Fibroblast of lung (primary cell): ENCODE measurements at regions not wholly inside any gene's neighbourhood (a gene's known extent, or its start where the extent isn't known, plus 50 kb on each side); places are given as distances from the start of the nearest gene placed in this dataset.

Experiments used
- DNase-seq, 2 donors: peaks; one replicate each; pipeline versions ENCODE4 v3.0.0 to v3.0.0-alpha.2; 2010; ENCODE audit warnings: low read depth in 2 of 2
- H2AFZ ChIP-seq: 2 replicates; pipeline ENCODE4 v1.5.1; 2012; ENCODE audit warnings: low read length, control low read depth, inconsistent platforms
- H3K27ac ChIP-seq: 2 replicates; pipeline ENCODE4 v1.5.1; 2011; ENCODE audit warnings: low read length, control low read depth; ENCODE audit not compliant: insufficient read depth
- H3K27me3 ChIP-seq: 2 replicates; pipeline ENCODE4 v1.5.1; 2011; ENCODE audit warnings: mild to moderate bottlenecking, low read length; ENCODE audit not compliant: control insufficient read depth, insufficient read depth
- H3K36me3 ChIP-seq: 2 replicates; pipeline ENCODE4 v1.5.1; 2011; ENCODE audit warnings: low read length; ENCODE audit not compliant: control insufficient read depth, insufficient read depth
- H3K4me1 ChIP-seq: 2 replicates; pipeline ENCODE4 v1.5.1; 2011; ENCODE audit warnings: low read length; ENCODE audit not compliant: control insufficient read depth, insufficient read depth; ENCODE audit errors: extremely low read depth
- H3K4me2 ChIP-seq: 2 replicates; pipeline ENCODE4 v1.5.1; 2011; ENCODE audit warnings: low read length, control low read depth; ENCODE audit not compliant: insufficient read depth; ENCODE audit errors: extremely low read depth
- H3K4me3 ChIP-seq, 4 experiments: fragments of 200-600 bp in 1 of 4; sonication (generic) in 1 of 4; replicated peaks in 1 of 4; 2 replicates each; pipeline ENCODE4 v1.5.1; 2011 to 2016; ENCODE audit warnings: low read length in 4 of 4, low read depth in 3 of 4, mild to moderate bottlenecking in 3 of 4, control low read depth in 2 of 4, inconsistent platforms in 1 of 4, mixed read lengths in 1 of 4; ENCODE audit not compliant: insufficient read depth in 1 of 4; ENCODE audit errors: control extremely low read depth in 1 of 4
- H3K79me2 ChIP-seq: 2 replicates; pipeline ENCODE4 v1.5.1; 2012; ENCODE audit warnings: mild to moderate bottlenecking, low read length, inconsistent platforms; ENCODE audit not compliant: control insufficient read depth, insufficient read depth
- H3K9ac ChIP-seq: 2 replicates; pipeline ENCODE4 v1.5.1; 2011; ENCODE audit warnings: mild to moderate bottlenecking, low read length, control low read depth; ENCODE audit not compliant: insufficient read depth
- H3K9me3 ChIP-seq: 2 replicates; pipeline ENCODE4 v1.5.1; 2012; ENCODE audit warnings: low read depth, low read length; ENCODE audit not compliant: control insufficient read depth, insufficient read depth
- H4K20me1 ChIP-seq: 2 replicates; pipeline ENCODE4 v1.5.1; 2011; ENCODE audit warnings: low read length; ENCODE audit not compliant: control insufficient read depth, insufficient read depth; ENCODE audit errors: extremely low read depth
- EZH2 ChIP-seq: IDR thresholded peaks from 2 replicates; pipeline ENCODE4 v1.5.1; 2012; ENCODE audit warnings: low read length, control low read depth, mild to moderate bottlenecking; ENCODE audit errors: missing control alignments
- TF ChIP-seq, protein P1 (sequence below), 2 donors: IDR thresholded peaks in 1 of 2; conservative IDR thresholded peaks in 1 of 2; 1 replicate in 1 of 2; 2 replicates in 1 of 2; pipeline ENCODE4 v1.5.1; 2011 to 2012; ENCODE audit warnings: low read length in 2 of 2, control low read depth in 1 of 2, inconsistent platforms in 1 of 2, low read depth in 1 of 2, mild to moderate bottlenecking in 1 of 2

DNA sequence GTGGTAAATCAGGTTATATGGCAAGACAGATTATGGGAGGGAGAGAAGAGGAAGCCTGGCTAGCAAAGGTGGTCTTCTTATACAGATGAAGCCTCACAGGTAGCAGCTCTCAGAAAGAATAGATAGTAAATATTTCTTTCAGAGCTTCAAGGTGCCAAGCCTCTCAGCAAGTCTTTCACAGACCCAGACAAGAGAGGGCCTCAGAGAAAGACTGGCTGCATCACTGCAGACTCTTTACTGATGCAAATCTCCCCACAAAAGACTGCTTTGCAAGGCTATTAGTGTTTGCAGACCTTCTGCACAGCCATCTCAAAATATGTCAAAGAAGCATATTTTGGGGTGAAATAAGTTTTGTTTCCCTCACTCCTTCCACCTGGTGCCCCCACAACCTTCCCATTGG lies 372.4 kb upstream of the RND3 start:
- H2AFZ ChIP-seq = no peak overlapping the region
- no peak overlapping the region for H3K9ac ChIP-seq
- H4K20me1 ChIP-seq = no peaks in the 10 kb centered on the region
- no peaks in the 10 kb centered on the region for H3K9me3 ChIP-seq
- H3K4me2 ChIP-seq = no peak overlapping the region
- H3K27ac ChIP-seq = no peak overlapping the region
- TF ChIP-seq, protein P1, sequence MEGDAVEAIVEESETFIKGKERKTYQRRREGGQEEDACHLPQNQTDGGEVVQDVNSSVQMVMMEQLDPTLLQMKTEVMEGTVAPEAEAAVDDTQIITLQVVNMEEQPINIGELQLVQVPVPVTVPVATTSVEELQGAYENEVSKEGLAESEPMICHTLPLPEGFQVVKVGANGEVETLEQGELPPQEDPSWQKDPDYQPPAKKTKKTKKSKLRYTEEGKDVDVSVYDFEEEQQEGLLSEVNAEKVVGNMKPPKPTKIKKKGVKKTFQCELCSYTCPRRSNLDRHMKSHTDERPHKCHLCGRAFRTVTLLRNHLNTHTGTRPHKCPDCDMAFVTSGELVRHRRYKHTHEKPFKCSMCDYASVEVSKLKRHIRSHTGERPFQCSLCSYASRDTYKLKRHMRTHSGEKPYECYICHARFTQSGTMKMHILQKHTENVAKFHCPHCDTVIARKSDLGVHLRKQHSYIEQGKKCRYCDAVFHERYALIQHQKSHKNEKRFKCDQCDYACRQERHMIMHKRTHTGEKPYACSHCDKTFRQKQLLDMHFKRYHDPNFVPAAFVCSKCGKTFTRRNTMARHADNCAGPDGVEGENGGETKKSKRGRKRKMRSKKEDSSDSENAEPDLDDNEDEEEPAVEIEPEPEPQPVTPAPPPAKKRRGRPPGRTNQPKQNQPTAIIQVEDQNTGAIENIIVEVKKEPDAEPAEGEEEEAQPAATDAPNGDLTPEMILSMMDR (conservative IDR thresholded peaks at IDR 0.05 in 1 of 2, IDR thresholded peaks at IDR 0.05 in 1 of 2; ENCODE audit: low read depth in 1 of 2, low read length in 2 of 2) = no peak
- no peak for TF ChIP-seq EZH2
- H3K79me2 ChIP-seq = no peaks in the 10 kb centered on the region
- no peaks in the 10 kb centered on the region for H3K4me1 ChIP-seq
- H3K4me3 ChIP-seq = no peak overlapping the region
- no peaks in the 10 kb centered on the region for H3K36me3 ChIP-seq
- no peak for DNase-seq
- no peaks in the 10 kb centered on the region for H3K27me3 ChIP-seq

DNA sequence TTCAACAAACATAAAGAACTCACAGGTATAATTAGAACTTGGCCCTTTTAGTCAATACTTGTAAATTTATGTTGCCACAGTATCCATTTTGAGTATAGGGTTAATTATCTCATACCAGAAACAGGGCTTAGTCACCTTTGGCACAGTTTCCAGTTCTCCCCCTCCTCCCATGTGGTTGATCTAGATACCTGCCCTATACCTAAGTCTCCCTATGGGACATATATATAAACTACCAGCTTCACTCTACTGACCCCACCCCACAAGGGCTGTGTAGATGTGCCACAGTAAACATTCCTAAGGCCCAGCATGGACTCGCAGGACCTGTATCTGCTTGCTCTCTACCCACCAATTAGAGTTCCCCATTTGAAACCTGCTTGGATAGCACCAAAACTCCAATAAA lies 371.7 kb upstream of the RND3 start:
- Histone ChIP-seq H3K9ac (no peak overlapping the region), H3K27me3 (no peaks in the 10 kb centered on the region), H3K9me3 (no peaks in the 10 kb centered on the region), H2AFZ (no peak overlapping the region), H4K20me1 (no peaks in the 10 kb centered on the region), H3K27ac (no peak overlapping the region), H3K4me3 (no peak overlapping the region), H3K36me3 (no peaks in the 10 kb centered on the region), H3K4me1 (no peaks in the 10 kb centered on the region), H3K4me2 (no peak overlapping the region), H3K79me2 (no peaks in the 10 kb centered on the region)
- no peak for DNase-seq
- TF ChIP-seq EZH2 = no peak
- TF ChIP-seq, protein P1 (conservative IDR thresholded peaks at IDR 0.05 in 1 of 2, IDR thresholded peaks at IDR 0.05 in 1 of 2; ENCODE audit: low read depth in 1 of 2, low read length in 2 of 2) = no peak

DNA sequence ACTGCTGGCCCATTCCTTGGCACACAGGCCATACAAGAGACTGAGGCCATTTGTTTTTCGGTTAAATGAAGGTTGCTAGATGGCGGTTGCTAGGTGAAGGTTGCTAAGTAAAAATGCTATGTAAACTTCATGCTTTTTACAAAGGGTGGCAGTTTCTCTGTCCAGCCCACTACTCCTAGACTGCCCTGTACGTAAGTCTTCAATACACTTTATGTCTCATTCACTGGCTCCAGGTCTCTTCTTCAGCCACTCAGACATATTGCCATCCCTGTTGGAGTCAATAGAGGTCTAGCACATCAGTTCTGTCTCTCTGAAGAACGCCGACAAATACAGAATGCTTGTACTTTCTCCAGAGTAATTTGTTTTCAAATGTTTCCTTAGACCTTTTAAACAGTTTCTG lies 370.9 kb upstream of the RND3 start:
- no peaks in the 10 kb centered on the region for H4K20me1 ChIP-seq
- no peak overlapping the region for H3K4me3 ChIP-seq
- H3K27ac ChIP-seq = no peak overlapping the region
- H3K9ac ChIP-seq = no peak overlapping the region
- H3K36me3 ChIP-seq = no peaks in the 10 kb centered on the region
- no peak for TF ChIP-seq EZH2
- TF ChIP-seq, protein P1 (conservative IDR thresholded peaks at IDR 0.05 in 1 of 2, IDR thresholded peaks at IDR 0.05 in 1 of 2; ENCODE audit: low read depth in 1 of 2, low read length in 2 of 2) = no peak
- no peaks in the 10 kb centered on the region for H3K79me2 ChIP-seq
- H3K4me1 ChIP-seq = no peaks in the 10 kb centered on the region
- no peaks in the 10 kb centered on the region for H3K27me3 ChIP-seq
- H3K4me2 ChIP-seq = no peak overlapping the region
- no peak for DNase-seq
- H3K9me3 ChIP-seq = no peaks in the 10 kb centered on the region
- no peak overlapping the region for H2AFZ ChIP-seq
